Fibroblast of villous mesenchyme (primary cell): ENCODE measurements at regions not wholly inside any gene's neighbourhood (a gene's known extent, or its start where the extent isn't known, plus 50 kb on each side); places are given as distances from the start of the nearest gene placed in this dataset.

Experiments
- DNase-seq: peaks from one replicate; pipeline ENCODE4 v3.0.0-alpha.2; 2010; ENCODE audit warnings: low read depth
- H3K4me3 ChIP-seq: 2 replicates; pipeline ENCODE4 v1.5.1; 2011; ENCODE audit warnings: low read depth, mild to moderate bottlenecking, low read length
- CTCF ChIP-seq: IDR thresholded peaks from 2 replicates; pipeline ENCODE4 v1.5.1; 2012; ENCODE audit warnings: low read depth, mild to moderate bottlenecking, low read length; ENCODE audit not compliant: insufficient read depth

GRCh38 chr1:94362466-94363058, 55.6 kb upstream of the ABCD3 start:
- no peak overlapping the region for H3K4me3 ChIP-seq
- no peak for DNase-seq
- no peak for TF ChIP-seq CTCF

DNA sequence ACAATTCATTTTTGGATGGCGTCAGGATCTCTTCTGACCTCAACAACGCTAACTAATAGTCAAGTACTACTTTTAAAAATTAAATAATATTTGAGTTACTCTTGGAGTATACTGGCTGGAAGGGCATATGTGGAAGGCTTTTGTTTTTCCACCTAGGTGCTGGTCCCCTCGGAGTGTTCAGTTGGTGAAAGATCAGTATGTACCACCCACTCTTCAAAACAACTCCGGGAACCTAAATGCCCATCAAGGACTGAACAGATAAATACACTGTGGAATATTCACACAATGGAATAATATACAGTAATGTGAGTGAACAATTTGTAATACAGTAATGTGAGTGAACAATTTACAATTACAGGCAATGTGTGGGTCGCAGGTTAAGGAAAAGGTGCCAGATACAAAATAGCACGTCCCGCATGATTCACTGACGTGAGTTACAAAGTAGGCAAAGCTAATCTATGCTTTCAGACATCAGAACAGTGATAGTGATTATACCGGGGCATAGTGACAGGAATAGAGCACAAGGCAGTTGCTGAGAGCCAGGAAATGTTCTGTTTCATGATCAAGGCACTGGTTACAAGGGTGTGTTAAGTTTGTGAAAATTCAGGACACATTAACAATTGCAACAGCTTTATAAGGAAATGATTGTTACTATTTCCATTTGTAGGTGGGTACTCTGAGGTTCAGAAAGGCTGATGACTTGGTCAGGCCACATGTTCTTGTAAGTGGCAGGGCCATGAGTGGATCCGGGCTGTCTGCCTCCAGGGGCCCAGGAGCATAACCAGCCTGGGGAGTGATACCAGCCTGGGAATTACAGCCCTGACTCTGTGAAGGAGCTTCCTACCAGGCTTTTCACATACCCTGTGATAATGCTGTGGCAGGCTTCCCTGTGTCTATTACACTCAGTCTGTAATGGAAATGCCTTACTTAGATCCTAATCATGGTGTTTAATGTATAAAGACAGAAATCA, 59.3 kb upstream of the ABCD3 start:
- TF ChIP-seq CTCF: no peak
- H3K4me3 ChIP-seq: no peak overlapping the region
- no peak for DNase-seq

DNA sequence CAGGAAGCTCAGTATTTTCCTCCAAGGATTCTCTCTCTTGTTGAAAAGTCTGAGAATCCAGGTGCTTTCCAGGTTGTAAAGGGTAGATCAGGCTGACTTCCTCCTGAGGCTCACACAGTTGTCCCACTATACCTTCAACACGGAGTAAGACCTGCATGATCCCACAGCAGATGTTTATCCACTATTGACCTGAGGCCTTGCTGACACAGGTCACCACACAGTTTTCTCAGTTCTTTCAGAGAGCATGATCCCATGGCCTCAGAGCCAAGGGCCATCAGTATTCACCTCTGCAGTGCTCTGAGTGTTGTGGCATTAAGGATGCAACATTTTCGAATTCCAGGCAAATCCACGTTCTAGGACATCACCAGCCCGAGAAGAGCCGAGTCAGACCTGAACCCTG, 60.5 kb upstream of the ABCD3 start:
- DNase-seq: no peak
- no peak overlapping the region for H3K4me3 ChIP-seq
- no peak for TF ChIP-seq CTCF

DNA sequence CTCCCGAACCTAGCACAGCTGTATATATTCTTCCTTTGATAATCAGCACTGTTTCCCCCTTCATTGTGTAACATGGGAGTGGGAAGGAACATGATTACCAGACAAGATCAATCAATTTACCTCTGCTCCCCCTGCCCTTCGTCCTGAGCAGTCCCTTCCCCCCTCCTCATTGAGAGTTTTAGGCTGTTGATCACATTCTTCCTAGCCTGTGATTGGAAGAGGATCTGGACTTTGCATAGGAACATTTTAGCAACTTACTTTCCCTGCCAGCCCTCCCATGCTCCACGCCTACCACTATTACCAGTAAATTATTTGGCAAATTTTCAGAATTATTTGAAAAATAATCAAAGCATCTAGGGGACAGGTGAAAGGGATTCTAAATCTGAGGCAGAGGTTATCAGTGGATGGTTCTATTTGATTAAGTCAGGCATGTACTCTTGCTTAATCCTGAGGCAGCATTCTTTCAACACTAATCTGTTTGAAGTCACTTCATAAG, 62.7 kb upstream of the ABCD3 start:
- no peak for TF ChIP-seq CTCF
- DNase-seq: no peak
- no peak overlapping the region for H3K4me3 ChIP-seq

- DNase-seq: no peak
- TF ChIP-seq CTCF: no peak
- H3K4me3 ChIP-seq: no peak overlapping the region
Observed at GRCh38 chr1:94351481-94351880, 66.7 kb upstream of the ABCD3 start.

GRCh38 chr1:94350350-94350924, 67.8 kb upstream of the ABCD3 start:
- TF ChIP-seq CTCF: no peak
- H3K4me3 ChIP-seq: no peak overlapping the region
- DNase-seq: no peak
